Smooth muscle cell (in vitro differentiated cells): ENCODE measurements at regions not wholly inside any gene's neighbourhood (a gene's known extent, or its start where the extent isn't known, plus 50 kb on each side); places are given as distances from the start of the nearest gene placed in this dataset.

ENCODE experiments used
- DNase-seq: peaks from one replicate; lab custom pipeline; 2025; ENCODE audit not compliant: unreplicated experiment; lab: John Stamatoyannopoulos, UW
- H2AFZ ChIP-seq: fragments of 200-600 bp; sonication (generic); 2 replicates; pipeline ENCODE4 v1.6.0; 2016; ENCODE audit warnings: antibody characterized with exemption, low read depth, mild to moderate bottlenecking
- H3F3A ChIP-seq: fragments of 200-600 bp; sonication (generic); 2 replicates; pipeline ENCODE4 v1.6.0; 2017; ENCODE audit warnings: antibody characterized with exemption, low read depth
- H3K27ac ChIP-seq: fragments of 200-600 bp; sonication (generic); 2 replicates; pipeline ENCODE4 v1.5.1; 2016; ENCODE audit warnings: low read depth, mild to moderate bottlenecking
- H3K27me3 ChIP-seq: fragments of 200-600 bp; sonication (generic); 2 replicates; pipeline ENCODE4 v1.6.1; 2016; ENCODE audit warnings: low read depth, mild to moderate bottlenecking
- H3K36me3 ChIP-seq: fragments of 200-600 bp; sonication (generic); 2 replicates; pipeline ENCODE4 v1.5.1; 2016; ENCODE audit warnings: low read depth
- H3K4me1 ChIP-seq: fragments of 200-600 bp; sonication (generic); 2 replicates; pipeline ENCODE4 v1.5.1; 2016; ENCODE audit warnings: low read depth
- H3K4me2 ChIP-seq: fragments of 200-600 bp; sonication (generic); 2 replicates; pipeline ENCODE4 v1.6.0; 2016; ENCODE audit warnings: mild to moderate bottlenecking
- H3K4me3 ChIP-seq: fragments of 200-600 bp; sonication (generic); 2 replicates; pipeline ENCODE4 v1.5.1; 2016; ENCODE audit warnings: mild to moderate bottlenecking
- H3K79me2 ChIP-seq: fragments of 200-600 bp; sonication (generic); 2 replicates; pipeline ENCODE4 v1.6.0; 2016; ENCODE audit warnings: low read depth, mild to moderate bottlenecking
- H3K9ac ChIP-seq: fragments of 200-600 bp; sonication (generic); 2 replicates; pipeline ENCODE4 v1.6.0; 2016; ENCODE audit warnings: low read depth
- H3K9me3 ChIP-seq: fragments of 200-600 bp; sonication (generic); replicated peaks from 2 replicates; pipeline ENCODE4 v1.5.1; 2016; ENCODE audit warnings: low read depth
- H4K20me1 ChIP-seq: fragments of 200-600 bp; sonication (generic); 2 replicates; pipeline ENCODE4 v1.6.0; 2016; ENCODE audit warnings: low read depth
- WGBS: methylation state at CpG from one replicate; pipeline ENCODE4 v1.1.7; 2016; ENCODE audit warnings: low lambda C conversion rate; 5-methylcytosine and 5-hydroxymethylcytosine counted together
- TF ChIP-seq, protein P1 (sequence below): fragments of 200-600 bp; sonication (generic); IDR thresholded peaks from 2 replicates; pipeline ENCODE4 v1.5.1; 2017; ENCODE audit warnings: borderline replicate concordance, mild to moderate bottlenecking, antibody characterized with exemption; ENCODE audit not compliant: insufficient read depth, poor library complexity, severe bottlenecking

DNA sequence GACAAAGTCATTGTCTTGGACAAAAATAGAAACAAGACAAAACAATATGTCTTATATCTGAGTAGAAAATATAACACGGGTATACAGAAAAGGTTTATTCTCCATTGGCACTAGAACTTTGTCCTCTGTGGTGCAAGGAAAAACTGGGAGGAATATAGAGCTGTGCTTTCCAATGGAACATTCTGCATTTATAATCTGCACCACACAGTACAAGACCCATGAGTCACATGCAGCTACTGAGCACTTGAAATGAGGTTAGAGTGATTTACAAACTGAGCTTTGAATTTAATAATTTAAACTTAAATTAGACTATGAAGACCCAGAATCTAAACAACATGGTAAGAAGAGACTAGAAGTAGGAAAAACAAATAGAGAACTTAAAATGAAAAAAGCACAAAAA lies 86.1 kb downstream of the RAP2A start:
- H3K4me2 ChIP-seq, result no peak overlapping the region
- no peak overlapping the region for H3K4me3 ChIP-seq
- H3K9me3 ChIP-seq, result no peaks in the 10 kb centered on the region
- no peak overlapping the region for H3K27ac ChIP-seq
- H3K79me2 ChIP-seq, result no peaks in the 10 kb centered on the region
- no peak overlapping the region for H3K9ac ChIP-seq
- H3K4me1 ChIP-seq, result no peaks in the 10 kb centered on the region
- H3K27me3 ChIP-seq, result peaks cover 6% of the 10 kb centered on the region
- 93% methylated on average over 1 of the region's 1 CpG for WGBS
- no peaks in the 10 kb centered on the region for H3F3A ChIP-seq
- H2AFZ ChIP-seq, result no peak overlapping the region
- no peaks in the 10 kb centered on the region for H3K36me3 ChIP-seq
- DNase-seq, result no peak
- H4K20me1 ChIP-seq, result no peaks in the 10 kb centered on the region
- TF ChIP-seq, protein P1, sequence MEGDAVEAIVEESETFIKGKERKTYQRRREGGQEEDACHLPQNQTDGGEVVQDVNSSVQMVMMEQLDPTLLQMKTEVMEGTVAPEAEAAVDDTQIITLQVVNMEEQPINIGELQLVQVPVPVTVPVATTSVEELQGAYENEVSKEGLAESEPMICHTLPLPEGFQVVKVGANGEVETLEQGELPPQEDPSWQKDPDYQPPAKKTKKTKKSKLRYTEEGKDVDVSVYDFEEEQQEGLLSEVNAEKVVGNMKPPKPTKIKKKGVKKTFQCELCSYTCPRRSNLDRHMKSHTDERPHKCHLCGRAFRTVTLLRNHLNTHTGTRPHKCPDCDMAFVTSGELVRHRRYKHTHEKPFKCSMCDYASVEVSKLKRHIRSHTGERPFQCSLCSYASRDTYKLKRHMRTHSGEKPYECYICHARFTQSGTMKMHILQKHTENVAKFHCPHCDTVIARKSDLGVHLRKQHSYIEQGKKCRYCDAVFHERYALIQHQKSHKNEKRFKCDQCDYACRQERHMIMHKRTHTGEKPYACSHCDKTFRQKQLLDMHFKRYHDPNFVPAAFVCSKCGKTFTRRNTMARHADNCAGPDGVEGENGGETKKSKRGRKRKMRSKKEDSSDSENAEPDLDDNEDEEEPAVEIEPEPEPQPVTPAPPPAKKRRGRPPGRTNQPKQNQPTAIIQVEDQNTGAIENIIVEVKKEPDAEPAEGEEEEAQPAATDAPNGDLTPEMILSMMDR, result no peak

DNA sequence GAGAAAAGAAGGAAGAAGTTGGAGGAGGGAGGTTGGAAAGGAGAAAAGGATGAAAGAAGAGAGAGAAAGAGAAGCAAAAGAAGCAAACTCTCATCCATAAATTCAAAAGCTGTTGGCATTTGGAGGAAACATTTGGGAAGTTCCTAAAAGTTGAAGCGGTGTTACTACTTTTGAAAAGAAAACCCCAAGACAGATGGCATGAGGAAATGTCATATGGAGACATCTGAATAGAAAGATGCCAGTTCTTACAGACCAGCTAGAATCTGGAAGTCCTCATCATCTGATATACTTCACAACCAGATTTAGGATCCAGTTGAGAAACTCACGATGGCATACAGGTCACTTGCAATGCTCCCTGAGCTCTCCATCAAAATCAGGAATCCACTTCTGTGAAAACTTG lies 86.9 kb downstream of the RAP2A start:
- no peak for DNase-seq
- H3K4me2 ChIP-seq, result no peak overlapping the region
- no peaks in the 10 kb centered on the region for H3K9me3 ChIP-seq
- H3K79me2 ChIP-seq, result no peaks in the 10 kb centered on the region
- H3K27me3 ChIP-seq, result peaks cover 6% of the 10 kb centered on the region
- no peaks in the 10 kb centered on the region for H3K36me3 ChIP-seq
- H3K9ac ChIP-seq, result no peak overlapping the region
- no peak overlapping the region for H3K4me3 ChIP-seq
- no peak overlapping the region for H2AFZ ChIP-seq
- H3K4me1 ChIP-seq, result no peaks in the 10 kb centered on the region
- no peaks in the 10 kb centered on the region for H4K20me1 ChIP-seq
- 93% methylated on average over 2 of the region's 2 CpGs for WGBS
- TF ChIP-seq, protein P1, result no peak
- no peak overlapping the region for H3K27ac ChIP-seq
- no peaks in the 10 kb centered on the region for H3F3A ChIP-seq

DNA sequence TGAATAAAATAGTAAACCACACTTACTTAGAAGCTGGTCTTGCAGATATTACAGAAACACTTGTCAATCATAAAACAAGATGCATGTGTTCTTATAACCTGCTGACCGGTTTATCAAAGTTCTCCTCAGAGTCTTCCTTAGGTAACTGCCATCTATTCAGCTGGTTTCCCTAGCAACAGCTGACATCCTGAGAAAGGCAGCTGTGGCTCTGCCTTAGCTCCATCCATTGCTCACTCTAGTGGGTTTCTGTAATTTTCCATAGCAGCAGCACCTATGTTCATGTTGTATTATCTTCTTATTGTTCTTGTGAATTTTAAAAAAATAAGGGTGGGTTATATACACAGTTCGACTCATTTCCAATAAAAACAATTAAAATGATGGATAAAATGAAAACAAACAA lies 87.8 kb downstream of the RAP2A start:
- WGBS, result 90% methylated on average over 2 of the region's 2 CpGs
- Histone ChIP-seq H3K4me2 (no peak overlapping the region), H3K9me3 (no peaks in the 10 kb centered on the region), H4K20me1 (no peaks in the 10 kb centered on the region), H3K36me3 (no peaks in the 10 kb centered on the region), H3K79me2 (no peaks in the 10 kb centered on the region), H3K9ac (no peak overlapping the region), H3K27ac (no peak overlapping the region), H3K4me1 (no peaks in the 10 kb centered on the region), H3F3A (no peaks in the 10 kb centered on the region), H2AFZ (no peak overlapping the region), H3K4me3 (no peak overlapping the region), H3K27me3 (peaks cover 6% of the 10 kb centered on the region)
- TF ChIP-seq, protein P1, result no peak
- no peak for DNase-seq

DNA sequence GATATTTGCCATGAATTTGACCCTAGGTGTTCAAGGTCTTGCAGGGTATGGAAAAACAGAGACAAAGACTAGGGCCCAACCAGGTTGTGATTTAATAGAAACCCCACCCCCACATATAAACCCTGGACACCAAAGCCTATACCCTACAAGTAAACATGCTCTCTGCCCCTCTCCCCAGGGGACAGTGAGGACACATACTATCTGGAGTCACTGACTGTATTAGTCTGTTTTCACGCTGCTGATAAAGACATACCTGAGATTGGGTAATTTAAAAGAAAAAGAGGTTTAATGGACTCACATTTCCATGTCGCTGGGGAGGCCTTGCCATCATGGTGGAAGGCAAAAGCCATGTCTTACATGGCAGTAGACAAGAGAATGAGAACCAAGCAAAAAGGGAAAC lies 88.3 kb downstream of the RAP2A start:
- Histone ChIP-seq H3F3A (no peaks in the 10 kb centered on the region), H3K4me2 (no peak overlapping the region), H4K20me1 (no peaks in the 10 kb centered on the region), H3K4me3 (no peak overlapping the region), H3K9me3 (no peaks in the 10 kb centered on the region), H3K27ac (no peak overlapping the region), H3K36me3 (no peaks in the 10 kb centered on the region), H2AFZ (no peak overlapping the region), H3K79me2 (no peaks in the 10 kb centered on the region), H3K27me3 (peaks cover 6% of the 10 kb centered on the region), H3K4me1 (no peaks in the 10 kb centered on the region), H3K9ac (no peak overlapping the region)
- TF ChIP-seq, protein P1, result no peak
- WGBS, result 91% methylated on average over 2 of the region's 2 CpGs
- no peak for DNase-seq
